ENCODE measurements at regions not wholly inside any gene's neighbourhood (a gene's known extent, or its start where the extent isn't known, plus 50 kb on each side); places are given as distances from the start of the nearest gene placed in this dataset.

DNA sequence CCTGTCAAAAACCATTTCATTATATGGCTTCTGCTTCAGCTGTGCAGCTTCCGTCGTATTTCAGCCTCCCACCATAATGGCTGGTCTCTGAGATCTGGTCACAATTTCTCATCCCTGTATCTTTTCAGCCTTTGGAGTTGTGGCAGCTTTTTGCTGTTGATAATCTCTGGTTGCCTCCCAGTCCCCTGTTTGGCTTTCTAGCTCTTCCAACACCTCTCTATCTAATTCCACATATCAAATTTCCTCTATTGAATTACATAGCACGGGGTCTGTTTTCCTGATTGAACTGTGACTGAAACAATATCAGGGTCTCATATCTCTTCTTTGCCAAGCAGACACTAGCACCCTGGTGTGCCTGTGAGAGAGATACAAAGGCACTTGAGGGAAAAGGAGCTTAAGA lies 222.1 kb upstream of the OBI1 start:
- TF ChIP-seq, protein P1, sequence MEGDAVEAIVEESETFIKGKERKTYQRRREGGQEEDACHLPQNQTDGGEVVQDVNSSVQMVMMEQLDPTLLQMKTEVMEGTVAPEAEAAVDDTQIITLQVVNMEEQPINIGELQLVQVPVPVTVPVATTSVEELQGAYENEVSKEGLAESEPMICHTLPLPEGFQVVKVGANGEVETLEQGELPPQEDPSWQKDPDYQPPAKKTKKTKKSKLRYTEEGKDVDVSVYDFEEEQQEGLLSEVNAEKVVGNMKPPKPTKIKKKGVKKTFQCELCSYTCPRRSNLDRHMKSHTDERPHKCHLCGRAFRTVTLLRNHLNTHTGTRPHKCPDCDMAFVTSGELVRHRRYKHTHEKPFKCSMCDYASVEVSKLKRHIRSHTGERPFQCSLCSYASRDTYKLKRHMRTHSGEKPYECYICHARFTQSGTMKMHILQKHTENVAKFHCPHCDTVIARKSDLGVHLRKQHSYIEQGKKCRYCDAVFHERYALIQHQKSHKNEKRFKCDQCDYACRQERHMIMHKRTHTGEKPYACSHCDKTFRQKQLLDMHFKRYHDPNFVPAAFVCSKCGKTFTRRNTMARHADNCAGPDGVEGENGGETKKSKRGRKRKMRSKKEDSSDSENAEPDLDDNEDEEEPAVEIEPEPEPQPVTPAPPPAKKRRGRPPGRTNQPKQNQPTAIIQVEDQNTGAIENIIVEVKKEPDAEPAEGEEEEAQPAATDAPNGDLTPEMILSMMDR (IDR thresholded peaks at IDR 0.05; ENCODE audit: insufficient read depth, low read depth, low read length), result no peak
- no peak for TF ChIP-seq EZH2 (IDR thresholded peaks at IDR 0.05; ENCODE audit: insufficient read depth, low read length)

All from astrocyte (in vitro differentiated cells and primary cell).